Smooth muscle cell (in vitro differentiated cells): ENCODE measurements at regions not wholly inside any gene's neighbourhood (a gene's known extent, or its start where the extent isn't known, plus 50 kb on each side); places are given as distances from the start of the nearest gene placed in this dataset.

Experiments used
- DNase-seq: peaks from one replicate; lab custom pipeline; 2025; ENCODE audit not compliant: unreplicated experiment; lab: John Stamatoyannopoulos, UW
- H2AFZ ChIP-seq: fragments of 200-600 bp; sonication (generic); 2 replicates; pipeline ENCODE4 v1.6.0; 2016; ENCODE audit warnings: antibody characterized with exemption, low read depth, mild to moderate bottlenecking
- H3F3A ChIP-seq: fragments of 200-600 bp; sonication (generic); 2 replicates; pipeline ENCODE4 v1.6.0; 2017; ENCODE audit warnings: antibody characterized with exemption, low read depth
- H3K27ac ChIP-seq: fragments of 200-600 bp; sonication (generic); 2 replicates; pipeline ENCODE4 v1.5.1; 2016; ENCODE audit warnings: low read depth, mild to moderate bottlenecking
- H3K27me3 ChIP-seq: fragments of 200-600 bp; sonication (generic); 2 replicates; pipeline ENCODE4 v1.6.1; 2016; ENCODE audit warnings: low read depth, mild to moderate bottlenecking
- H3K36me3 ChIP-seq: fragments of 200-600 bp; sonication (generic); 2 replicates; pipeline ENCODE4 v1.5.1; 2016; ENCODE audit warnings: low read depth
- H3K4me1 ChIP-seq: fragments of 200-600 bp; sonication (generic); 2 replicates; pipeline ENCODE4 v1.5.1; 2016; ENCODE audit warnings: low read depth
- H3K4me2 ChIP-seq: fragments of 200-600 bp; sonication (generic); 2 replicates; pipeline ENCODE4 v1.6.0; 2016; ENCODE audit warnings: mild to moderate bottlenecking
- H3K4me3 ChIP-seq: fragments of 200-600 bp; sonication (generic); 2 replicates; pipeline ENCODE4 v1.5.1; 2016; ENCODE audit warnings: mild to moderate bottlenecking
- H3K79me2 ChIP-seq: fragments of 200-600 bp; sonication (generic); 2 replicates; pipeline ENCODE4 v1.6.0; 2016; ENCODE audit warnings: low read depth, mild to moderate bottlenecking
- H3K9ac ChIP-seq: fragments of 200-600 bp; sonication (generic); 2 replicates; pipeline ENCODE4 v1.6.0; 2016; ENCODE audit warnings: low read depth
- H3K9me3 ChIP-seq: fragments of 200-600 bp; sonication (generic); replicated peaks from 2 replicates; pipeline ENCODE4 v1.5.1; 2016; ENCODE audit warnings: low read depth
- H4K20me1 ChIP-seq: fragments of 200-600 bp; sonication (generic); 2 replicates; pipeline ENCODE4 v1.6.0; 2016; ENCODE audit warnings: low read depth
- CTCF ChIP-seq: fragments of 200-600 bp; sonication (generic); IDR thresholded peaks from 2 replicates; pipeline ENCODE4 v1.5.1; 2017; ENCODE audit warnings: borderline replicate concordance, mild to moderate bottlenecking, antibody characterized with exemption; ENCODE audit not compliant: insufficient read depth, poor library complexity, severe bottlenecking
- WGBS: methylation state at CpG from one replicate; pipeline ENCODE4 v1.1.7; 2016; ENCODE audit warnings: low lambda C conversion rate; 5-methylcytosine and 5-hydroxymethylcytosine counted together

DNA sequence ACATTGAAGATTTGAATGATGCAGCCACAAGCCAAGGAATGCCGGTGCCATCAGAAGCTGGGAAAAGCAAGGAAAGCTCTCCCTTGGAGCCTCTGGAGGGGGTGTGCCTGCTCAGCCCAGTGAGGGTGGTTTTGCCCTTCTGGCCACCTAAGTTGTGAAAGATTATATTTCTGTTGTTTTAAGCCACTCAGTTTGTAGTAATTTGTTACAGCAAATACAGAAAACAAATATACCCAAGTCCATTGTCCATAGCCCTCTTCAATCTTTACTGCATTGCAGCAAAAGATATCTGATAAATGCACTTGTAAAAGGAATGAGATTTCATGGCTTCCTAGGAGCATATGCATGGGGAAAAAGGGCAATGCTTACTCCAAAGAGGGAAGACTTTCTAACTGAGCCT is 447.9 kb downstream of the HAPSTR1 start:
- H3F3A ChIP-seq, result no peaks in the 10 kb centered on the region
- H4K20me1 ChIP-seq, result no peaks in the 10 kb centered on the region
- 100% methylated on average over 1 of the region's 1 CpG for WGBS
- TF ChIP-seq CTCF, result no peak
- no peak overlapping the region for H3K4me2 ChIP-seq
- no peak overlapping the region for H3K27ac ChIP-seq
- H3K4me1 ChIP-seq, result no peaks in the 10 kb centered on the region
- no peaks in the 10 kb centered on the region for H3K27me3 ChIP-seq
- H3K9me3 ChIP-seq, result no peaks in the 10 kb centered on the region
- H3K79me2 ChIP-seq, result no peaks in the 10 kb centered on the region
- H3K4me3 ChIP-seq, result no peak overlapping the region
- no peaks in the 10 kb centered on the region for H3K36me3 ChIP-seq
- no peak for DNase-seq
- H3K9ac ChIP-seq, result no peak overlapping the region
- H2AFZ ChIP-seq, result no peak overlapping the region

DNA sequence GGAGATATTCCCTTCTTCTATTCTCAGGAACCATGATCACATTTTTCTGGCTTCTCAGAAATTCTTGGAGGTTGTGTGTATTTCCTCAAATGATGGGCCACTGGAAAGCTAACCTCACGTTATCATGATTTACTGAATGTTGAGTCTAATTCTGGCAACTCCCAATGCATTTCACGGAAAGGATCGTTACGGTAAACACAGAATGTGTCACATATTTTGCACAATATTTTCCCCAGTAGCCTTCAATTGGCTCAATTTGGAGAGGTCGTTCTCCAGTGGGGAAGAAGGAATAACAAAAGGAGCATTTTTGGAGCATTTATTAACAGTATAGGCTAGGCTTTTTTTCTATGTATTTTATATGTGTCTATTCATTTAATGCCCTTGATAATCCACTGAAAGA is 450.3 kb downstream of the HAPSTR1 start:
- no peak overlapping the region for H3K4me2 ChIP-seq
- no peaks in the 10 kb centered on the region for H4K20me1 ChIP-seq
- no peaks in the 10 kb centered on the region for H3K9me3 ChIP-seq
- no peaks in the 10 kb centered on the region for H3K4me1 ChIP-seq
- no peak overlapping the region for H3K4me3 ChIP-seq
- H3K36me3 ChIP-seq, result no peaks in the 10 kb centered on the region
- WGBS, result 91% methylated on average over 5 of the region's 5 CpGs
- no peaks in the 10 kb centered on the region for H3K79me2 ChIP-seq
- no peak overlapping the region for H2AFZ ChIP-seq
- no peak overlapping the region for H3K9ac ChIP-seq
- no peaks in the 10 kb centered on the region for H3F3A ChIP-seq
- no peak for DNase-seq
- TF ChIP-seq CTCF, result no peak
- no peak overlapping the region for H3K27ac ChIP-seq
- no peaks in the 10 kb centered on the region for H3K27me3 ChIP-seq

DNA sequence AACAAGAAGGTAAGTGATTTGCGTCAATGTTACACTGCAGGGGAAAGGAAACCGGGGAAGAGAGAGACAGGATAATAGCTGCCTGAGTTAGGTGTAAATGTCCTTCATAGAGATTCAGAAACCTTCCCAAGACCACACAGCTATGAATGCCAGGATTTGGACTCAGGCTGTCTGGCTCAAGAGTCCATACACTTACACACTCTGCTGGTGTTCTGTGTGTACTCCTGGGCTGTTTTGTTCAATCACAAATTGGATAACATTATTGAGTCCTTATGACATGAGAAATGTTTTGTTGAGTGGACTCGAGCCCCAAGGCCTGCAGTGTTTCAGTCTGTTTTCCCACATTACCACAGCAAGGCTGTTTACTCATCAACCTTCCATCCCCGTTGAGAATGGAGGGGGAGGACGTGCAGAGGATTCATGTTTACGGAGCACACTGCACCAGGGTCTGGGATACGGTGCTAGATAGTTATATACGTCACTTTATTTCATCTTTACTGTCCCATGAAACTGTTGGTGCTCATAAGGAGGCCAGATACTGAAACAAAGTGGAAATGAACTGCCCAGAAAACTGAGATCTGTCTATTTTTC is 450.8 kb downstream of the HAPSTR1 start:
- Histone ChIP-seq H3K4me2 (no peak overlapping the region), H3K27ac (no peak overlapping the region), H3K27me3 (no peaks in the 10 kb centered on the region), H4K20me1 (no peaks in the 10 kb centered on the region), H3K36me3 (no peaks in the 10 kb centered on the region), H2AFZ (no peak overlapping the region), H3K9me3 (no peaks in the 10 kb centered on the region), H3K4me1 (no peaks in the 10 kb centered on the region), H3K79me2 (no peaks in the 10 kb centered on the region), H3K9ac (no peak overlapping the region), H3F3A (no peaks in the 10 kb centered on the region), H3K4me3 (no peak overlapping the region)
- no peak for DNase-seq
- WGBS, result 61% methylated on average over 8 of the region's 8 CpGs
- TF ChIP-seq CTCF, result no peak

GRCh38 chr16:9545522-9546437 is 454.3 kb downstream of the HAPSTR1 start:
- Histone ChIP-seq H3K36me3 (no peaks in the 10 kb centered on the region), H3K27me3 (no peaks in the 10 kb centered on the region), H3K4me1 (no peaks in the 10 kb centered on the region), H3K4me3 (no peak overlapping the region), H4K20me1 (no peaks in the 10 kb centered on the region), H3K9ac (no peak overlapping the region), H3K27ac (no peak overlapping the region), H3K9me3 (no peaks in the 10 kb centered on the region), H3K79me2 (no peaks in the 10 kb centered on the region), H3F3A (no peaks in the 10 kb centered on the region), H3K4me2 (no peak overlapping the region), H2AFZ (no peak overlapping the region)
- TF ChIP-seq CTCF, result no peak
- 90% methylated on average over 7 of the region's 7 CpGs for WGBS
- no peak for DNase-seq
